ENCODE measurements at regions not wholly inside any gene's neighbourhood (a gene's known extent, or its start where the extent isn't known, plus 50 kb on each side); places are given as distances from the start of the nearest gene placed in this dataset.

DNA sequence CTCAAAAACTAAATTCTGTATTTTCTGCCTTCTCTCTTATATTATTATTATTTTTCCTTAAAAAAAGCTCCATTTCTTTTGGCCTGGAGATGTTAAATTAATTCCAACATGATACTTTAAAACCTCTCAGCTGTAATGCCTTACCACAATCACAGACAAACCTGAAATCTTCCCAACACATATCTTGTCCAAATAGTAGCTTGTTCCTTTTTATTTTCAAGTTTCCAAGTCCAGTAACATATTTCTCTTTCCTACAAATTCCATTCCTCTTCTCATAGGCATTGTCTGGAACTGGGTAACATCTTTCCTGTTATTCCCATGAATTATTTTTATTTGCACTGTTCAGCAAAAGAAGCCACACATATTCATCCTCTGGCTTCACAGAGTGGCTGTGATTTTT is 137.0 kb downstream of the SLITRK6 start:
- no peak for TF ChIP-seq POLR2A (IDR thresholded peaks at IDR 0.05)
- TF ChIP-seq, protein P1, sequence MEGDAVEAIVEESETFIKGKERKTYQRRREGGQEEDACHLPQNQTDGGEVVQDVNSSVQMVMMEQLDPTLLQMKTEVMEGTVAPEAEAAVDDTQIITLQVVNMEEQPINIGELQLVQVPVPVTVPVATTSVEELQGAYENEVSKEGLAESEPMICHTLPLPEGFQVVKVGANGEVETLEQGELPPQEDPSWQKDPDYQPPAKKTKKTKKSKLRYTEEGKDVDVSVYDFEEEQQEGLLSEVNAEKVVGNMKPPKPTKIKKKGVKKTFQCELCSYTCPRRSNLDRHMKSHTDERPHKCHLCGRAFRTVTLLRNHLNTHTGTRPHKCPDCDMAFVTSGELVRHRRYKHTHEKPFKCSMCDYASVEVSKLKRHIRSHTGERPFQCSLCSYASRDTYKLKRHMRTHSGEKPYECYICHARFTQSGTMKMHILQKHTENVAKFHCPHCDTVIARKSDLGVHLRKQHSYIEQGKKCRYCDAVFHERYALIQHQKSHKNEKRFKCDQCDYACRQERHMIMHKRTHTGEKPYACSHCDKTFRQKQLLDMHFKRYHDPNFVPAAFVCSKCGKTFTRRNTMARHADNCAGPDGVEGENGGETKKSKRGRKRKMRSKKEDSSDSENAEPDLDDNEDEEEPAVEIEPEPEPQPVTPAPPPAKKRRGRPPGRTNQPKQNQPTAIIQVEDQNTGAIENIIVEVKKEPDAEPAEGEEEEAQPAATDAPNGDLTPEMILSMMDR (IDR thresholded peaks at IDR 0.05): no peak
- H3K9me3 ChIP-seq: no peaks in the 10 kb centered on the region

DNA sequence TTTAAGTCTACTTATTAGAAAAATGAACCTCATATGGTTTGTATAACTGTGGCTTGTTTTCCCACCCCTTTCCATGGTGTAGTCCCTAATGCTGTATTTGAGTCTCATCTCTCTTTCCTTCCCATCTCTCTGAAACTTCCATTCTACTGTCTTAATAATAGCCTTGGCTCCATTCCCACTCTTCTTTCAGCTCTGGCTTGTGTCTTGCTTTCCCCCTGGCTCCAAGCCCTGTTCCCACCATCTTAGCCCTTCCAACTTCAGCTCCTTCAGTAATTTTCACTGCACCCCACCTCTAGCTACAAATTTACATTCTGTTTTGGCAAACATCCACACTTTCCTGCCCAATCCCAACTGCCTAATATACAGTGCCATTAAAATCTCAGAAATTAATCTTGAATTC is 137.5 kb downstream of the SLITRK6 start:
- no peak for DNase-seq
- no peak for TF ChIP-seq POLR2A (IDR thresholded peaks at IDR 0.05)
- TF ChIP-seq, protein P1 (IDR thresholded peaks at IDR 0.05): no peak
- Histone ChIP-seq H3K36me3 (no peaks in the 10 kb centered on the region), H3K27me3 (no peaks in the 10 kb centered on the region), H3K4me1 (no peaks in the 10 kb centered on the region), H3K9me3 (no peaks in the 10 kb centered on the region), H3K4me3 (replicated peaks in 1 of 3) (no peak overlapping the region), H3K27ac (no peak overlapping the region)
- intact Hi-C loops (cut with DNase I): no loop called here

More for the DNA sequence above, 137.0 kb downstream of the SLITRK6 start:
- Histone ChIP-seq H3K4me1 (no peaks in the 10 kb centered on the region), H3K36me3 (no peaks in the 10 kb centered on the region), H3K27me3 (no peaks in the 10 kb centered on the region), H3K27ac (no peak overlapping the region), H3K4me3 (replicated peaks in 1 of 3) (no peak overlapping the region)
- intact Hi-C loops (cut with DNase I): no loop called here
- no peak for DNase-seq

DNA sequence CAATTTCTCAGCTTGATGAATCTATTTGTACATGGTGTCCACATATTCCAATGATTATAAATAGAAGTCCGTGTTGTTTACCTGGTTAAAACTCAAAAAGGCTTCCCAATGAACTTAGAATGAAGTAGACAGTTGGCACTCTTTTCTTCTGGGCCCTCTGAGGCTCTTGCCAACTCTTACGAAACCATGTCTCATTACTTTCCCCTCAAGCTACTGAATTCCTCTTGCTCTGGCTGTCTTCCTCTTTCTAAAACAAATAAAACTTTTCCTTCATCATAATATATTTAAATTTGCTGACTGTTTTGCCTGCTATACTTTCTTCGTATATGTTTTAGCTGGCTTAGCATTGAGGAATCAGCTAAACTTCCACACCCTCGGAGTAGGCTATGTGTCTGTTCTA is 139.7 kb downstream of the SLITRK6 start:
- WGBS, 2 donors: 69 to 73% methylated on average over 4 of the region's 4 CpGs
- no peak overlapping the region for H3K27ac ChIP-seq
- no peak overlapping the region for H3K4me3 ChIP-seq (replicated peaks in 1 of 3)
- no peaks in the 10 kb centered on the region for H3K9me3 ChIP-seq
- intact Hi-C loops (cut with DNase I): no loop called here
- H3K4me1 ChIP-seq: no peaks in the 10 kb centered on the region
- TF ChIP-seq, protein P1 (IDR thresholded peaks at IDR 0.05): no peak
- TF ChIP-seq POLR2A (IDR thresholded peaks at IDR 0.05): no peak
- no peaks in the 10 kb centered on the region for H3K27me3 ChIP-seq
- DNase-seq: no peak
- H3K36me3 ChIP-seq: no peaks in the 10 kb centered on the region

DNA sequence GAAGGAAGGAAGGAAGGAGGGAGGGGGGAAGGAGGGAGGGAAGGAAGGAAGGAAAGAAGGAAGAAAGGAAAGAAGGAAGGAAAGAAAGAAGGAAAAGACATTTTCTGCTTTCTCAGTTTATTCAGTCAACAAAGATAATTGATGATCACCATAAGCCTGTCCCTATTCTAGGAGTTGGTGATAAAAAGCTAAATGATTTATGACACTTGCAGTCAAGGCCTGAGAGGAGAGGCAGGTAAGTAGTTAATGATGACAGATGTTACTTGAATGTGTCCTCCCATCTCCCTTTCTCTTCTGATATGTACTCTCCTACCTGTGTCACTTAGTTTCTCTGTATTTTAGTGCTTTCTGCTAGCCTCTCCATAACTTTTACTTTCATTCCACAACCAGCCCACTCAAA is 141.3 kb downstream of the SLITRK6 start:
- DNase-seq: no peak
- intact Hi-C loops (cut with DNase I): no loop called here
- TF ChIP-seq, protein P1 (IDR thresholded peaks at IDR 0.05): no peak
- TF ChIP-seq POLR2A (IDR thresholded peaks at IDR 0.05): no peak

DNA sequence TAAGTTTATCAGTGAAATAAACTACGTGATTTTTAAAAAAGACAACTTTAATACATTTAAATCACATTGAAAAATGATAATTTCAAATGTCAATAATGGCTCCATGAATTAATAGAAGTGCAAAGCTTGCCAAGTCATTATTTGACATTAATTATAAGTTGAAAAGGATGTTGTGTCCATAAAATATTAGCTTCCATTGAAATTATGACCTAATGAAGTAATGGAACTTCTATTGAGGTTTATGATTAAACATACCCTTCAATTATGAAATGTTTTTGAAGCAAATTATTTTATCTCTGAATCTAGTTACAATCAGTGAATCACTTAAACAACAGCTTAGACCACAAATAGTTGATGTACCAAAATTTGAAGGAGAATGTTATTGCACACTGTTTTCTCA is 144.2 kb downstream of the SLITRK6 start:
- intact Hi-C loops (cut with DNase I): no loop called here
- DNase-seq: no peak
- no peak overlapping the region for H3K27ac ChIP-seq
- no peak overlapping the region for H3K4me3 ChIP-seq (replicated peaks in 1 of 3)
- WGBS, 2 donors: 77 to 79% methylated on average over 1 of the region's 1 CpG
- H3K36me3 ChIP-seq: no peaks in the 10 kb centered on the region
- no peak for TF ChIP-seq POLR2A (IDR thresholded peaks at IDR 0.05)
- TF ChIP-seq, protein P1 (IDR thresholded peaks at IDR 0.05): no peak
- no peaks in the 10 kb centered on the region for H3K9me3 ChIP-seq
- no peaks in the 10 kb centered on the region for H3K4me1 ChIP-seq
- H3K27me3 ChIP-seq: no peaks in the 10 kb centered on the region

More for the DNA sequence above, 141.3 kb downstream of the SLITRK6 start:
- Histone ChIP-seq H3K4me3 (replicated peaks in 1 of 3) (no peak overlapping the region), H3K4me1 (no peaks in the 10 kb centered on the region), H3K9me3 (no peaks in the 10 kb centered on the region), H3K27me3 (no peaks in the 10 kb centered on the region), H3K27ac (no peak overlapping the region), H3K36me3 (no peaks in the 10 kb centered on the region)
